ENCODE measurements at regions not wholly inside any gene's neighbourhood (a gene's known extent, or its start where the extent isn't known, plus 50 kb on each side); places are given as distances from the start of the nearest gene placed in this dataset.

- Histone ChIP-seq H3K27ac (no peak overlapping the region), H3K9me3 (no peaks in the 10 kb centered on the region), H3K27me3 (peaks cover 0 to 16% of the 10 kb centered on the region in 2 donors), H3K36me3 (no peaks in the 10 kb centered on the region), H3K4me1 (no peaks in the 10 kb centered on the region), H3K4me3 (no peak overlapping the region)
- DNase-seq (ENCODE audit: low spot score in 2 of 2), result no peak
- intact Hi-C loops (cut with DNase I; ENCODE audit: low total_unique reads), result no loop called here
- TF ChIP-seq POLR2A (IDR thresholded peaks at IDR 0.05), result no peak
- no peak for TF ChIP-seq CTCF (IDR thresholded peaks at IDR 0.05)
- TF ChIP-seq POLR2AphosphoS5 (IDR thresholded peaks at IDR 0.05), result no peak
Observed at GRCh38 chr10:130968964-130969363, 342.6 kb downstream of the TCERG1L start.

- no peaks in the 10 kb centered on the region for H3K4me1 ChIP-seq
- no peak overlapping the region for H3K27ac ChIP-seq
- TF ChIP-seq POLR2A (IDR thresholded peaks at IDR 0.05) (no peak), CTCF (IDR thresholded peaks at IDR 0.05) (no peak), POLR2AphosphoS5 (IDR thresholded peaks at IDR 0.05) (no peak)
- DNase-seq (ENCODE audit: low spot score in 2 of 2), result no peak
- peaks cover 0 to 16% of the 10 kb centered on the region in 2 donors for H3K27me3 ChIP-seq
- H3K9me3 ChIP-seq, result no peaks in the 10 kb centered on the region
- no peak overlapping the region for H3K4me3 ChIP-seq
- intact Hi-C loops (cut with DNase I; ENCODE audit: low total_unique reads), result no loop called here
- no peaks in the 10 kb centered on the region for H3K36me3 ChIP-seq
Observed at GRCh38 chr10:130969700-130970099, 341.8 kb downstream of the TCERG1L start.

GRCh38 chr10:130970341-130971122 lies 341.0 kb downstream of the TCERG1L start:
- H3K4me1 ChIP-seq, result no peaks in the 10 kb centered on the region
- no peaks in the 10 kb centered on the region for H3K9me3 ChIP-seq
- no peak overlapping the region for H3K27ac ChIP-seq
- DNase-seq (ENCODE audit: low spot score in 2 of 2), result no peak
- intact Hi-C loops (cut with DNase I; ENCODE audit: low total_unique reads), result no loop called here
- peaks cover 0 to 16% of the 10 kb centered on the region in 2 donors for H3K27me3 ChIP-seq
- no peak overlapping the region for H3K4me3 ChIP-seq
- TF ChIP-seq POLR2A (IDR thresholded peaks at IDR 0.05), result no peak
- no peak for TF ChIP-seq CTCF (IDR thresholded peaks at IDR 0.05)
- TF ChIP-seq POLR2AphosphoS5 (IDR thresholded peaks at IDR 0.05), result no peak
- H3K36me3 ChIP-seq, result no peaks in the 10 kb centered on the region

GRCh38 chr10:130971123-130971435 lies 340.4 kb downstream of the TCERG1L start:
- intact Hi-C loops (cut with DNase I; ENCODE audit: low total_unique reads), result no loop called here
- Histone ChIP-seq H3K9me3 (no peaks in the 10 kb centered on the region), H3K4me3 (no peak overlapping the region), H3K27me3 (peaks cover 0 to 16% of the 10 kb centered on the region in 2 donors), H3K27ac (no peak overlapping the region), H3K4me1 (no peaks in the 10 kb centered on the region), H3K36me3 (no peaks in the 10 kb centered on the region)
- DNase-seq (ENCODE audit: low spot score in 2 of 2), result no peak
- TF ChIP-seq POLR2A (IDR thresholded peaks at IDR 0.05), result no peak
- TF ChIP-seq POLR2AphosphoS5 (IDR thresholded peaks at IDR 0.05), result no peak
- TF ChIP-seq CTCF (IDR thresholded peaks at IDR 0.05), result no peak

- Histone ChIP-seq H3K4me3 (no peak overlapping the region), H3K9me3 (no peaks in the 10 kb centered on the region), H3K27ac (no peak overlapping the region), H3K4me1 (no peaks in the 10 kb centered on the region), H3K36me3 (no peaks in the 10 kb centered on the region), H3K27me3 (peaks cover 0 to 16% of the 10 kb centered on the region in 2 donors)
- TF ChIP-seq POLR2A (IDR thresholded peaks at IDR 0.05), result no peak
- no peak for TF ChIP-seq POLR2AphosphoS5 (IDR thresholded peaks at IDR 0.05)
- TF ChIP-seq CTCF (IDR thresholded peaks at IDR 0.05), result no peak
- intact Hi-C loops (cut with DNase I; ENCODE audit: low total_unique reads), result no loop called here
- no peak for DNase-seq (ENCODE audit: low spot score in 2 of 2)
Observed at GRCh38 chr10:130973127-130973839, 338.2 kb downstream of the TCERG1L start.
